ENCODE measurements at regions not wholly inside any gene's neighbourhood (a gene's known extent, or its start where the extent isn't known, plus 50 kb on each side); places are given as distances from the start of the nearest gene placed in this dataset.

DNA sequence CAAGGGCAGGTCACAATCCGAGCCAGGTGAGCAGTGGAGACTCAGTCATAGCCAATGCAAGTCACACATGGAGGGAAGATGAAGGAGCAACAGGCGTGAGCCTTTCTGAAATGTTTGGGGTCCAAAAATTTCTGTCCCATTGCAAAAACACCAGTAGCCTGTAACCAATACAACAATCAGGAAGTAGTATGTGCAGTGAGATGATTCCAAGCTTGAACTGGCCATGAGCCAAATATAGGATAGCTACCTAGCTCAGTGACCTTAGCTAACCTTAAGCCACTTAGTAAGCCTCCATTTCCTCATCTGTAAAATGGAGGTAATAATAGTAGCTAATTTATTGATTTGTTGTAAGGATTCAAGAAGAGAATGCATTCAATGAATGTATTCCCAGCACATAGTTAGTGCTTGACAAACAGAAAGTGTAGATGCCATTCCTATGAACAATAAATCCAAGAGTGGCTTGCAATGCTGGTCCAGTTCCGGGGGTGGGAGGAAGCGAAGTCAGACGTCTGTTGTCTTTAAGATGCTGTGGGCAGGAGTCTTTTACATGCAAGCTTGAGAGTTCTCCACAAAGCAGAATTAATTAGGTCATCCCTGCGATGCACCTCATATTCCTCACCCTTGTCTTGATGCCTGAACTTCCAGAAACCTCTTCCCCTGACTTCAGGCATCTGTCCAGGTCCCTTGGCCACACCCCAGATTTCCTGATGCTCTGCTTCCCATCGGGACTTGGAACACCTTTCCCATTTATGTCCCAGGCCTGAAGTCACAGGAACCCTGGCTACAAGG, 195.7 kb upstream of the UBL3 start:
- Histone ChIP-seq H2AK5ac (ENCODE audit: low read depth, low read length) (no peak overlapping the region), H3K36me3 (replicated peaks in 1 of 2; ENCODE audit: control insufficient read depth in 2 of 2, insufficient read depth in 2 of 2, low read length in 2 of 2) (no peaks in the 10 kb centered on the region), H3K14ac (ENCODE audit: low read length) (no peak overlapping the region), H3K9ac (ENCODE audit: low read depth, low read length, poor library complexity) (no peak overlapping the region), H2BK5ac (ENCODE audit: low read length) (no peak overlapping the region), H3K9me3 (replicated peaks in 1 of 2; ENCODE audit: control insufficient read depth in 2 of 2, insufficient read depth in 1 of 2, low read depth in 1 of 2, low read length in 2 of 2) (peaks cover 0 to 2% of the 10 kb centered on the region in 2 donors), H3K18ac (ENCODE audit: low read length) (no peak overlapping the region), H3K23ac (ENCODE audit: low read depth, low read length, poor library complexity) (no peak overlapping the region), H2BK12ac (ENCODE audit: low read length) (no peak overlapping the region), H3K4me1 (ENCODE audit: control insufficient read depth in 2 of 2, insufficient read depth in 1 of 2, low read depth in 1 of 2, low read length in 2 of 2) (peaks cover 0 to 2% of the 10 kb centered on the region in 2 donors), H4K91ac (ENCODE audit: low read depth, low read length, poor library complexity) (no peak overlapping the region), H3K79me1 (ENCODE audit: low read depth, low read length) (no peaks in the 10 kb centered on the region), H3K4me3 (ENCODE audit: low read length in 2 of 2) (no peak overlapping the region), H2AFZ (ENCODE audit: low read length) (no peak overlapping the region), H2BK120ac (ENCODE audit: low read depth, low read length) (no peak overlapping the region), H4K8ac (ENCODE audit: low read depth, low read length) (no peak overlapping the region), H2BK15ac (ENCODE audit: low read length) (no peak overlapping the region), H3K4me2 (ENCODE audit: insufficient read depth, low read length, poor library complexity, severe bottlenecking) (no peak overlapping the region), H3K27me3 (ENCODE audit: control insufficient read depth in 3 of 3, insufficient read depth in 3 of 3, low read depth in 1 of 3, low read length in 3 of 3) (no peaks in the 10 kb centered on the region), H3K4ac (ENCODE audit: low read length) (no peak overlapping the region), H3K27ac (replicated peaks; ENCODE audit: low read length) (no peak overlapping the region)
- DNase-seq (ENCODE audit: low spot score) = no peak
- WGBS, 2 donors (ENCODE audit: extremely low coverage in 2 of 2, insufficient read length in 2 of 2, insufficient replicate concordance in 1 of 2) = no CpG with 5 or more reads among the region's 7 CpGs

DNA sequence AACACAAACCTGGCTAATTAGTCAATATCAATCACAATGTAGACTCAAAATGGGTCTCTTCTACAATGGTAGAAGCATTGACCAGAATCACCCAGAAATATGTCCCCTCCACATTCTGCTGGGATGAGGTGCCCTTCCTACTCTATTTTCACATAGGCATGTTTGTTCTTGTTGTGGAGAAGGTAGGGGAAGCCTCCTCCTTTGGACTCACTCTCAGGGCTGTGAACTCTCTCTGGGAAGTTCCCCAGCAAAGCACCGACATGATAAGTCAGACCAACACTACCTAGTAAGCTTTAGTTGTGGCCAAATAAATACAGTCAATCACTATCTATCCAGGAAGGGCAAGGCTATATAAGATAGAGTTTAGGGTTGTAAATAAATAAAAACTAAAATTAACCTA, 194.5 kb upstream of the UBL3 start:
- Histone ChIP-seq H3K27me3 (ENCODE audit: control insufficient read depth in 3 of 3, insufficient read depth in 3 of 3, low read depth in 1 of 3, low read length in 3 of 3) (no peaks in the 10 kb centered on the region), H3K27ac (replicated peaks; ENCODE audit: low read length) (no peak overlapping the region), H3K4me3 (ENCODE audit: low read length in 2 of 2) (no peak overlapping the region), H2BK15ac (ENCODE audit: low read length) (no peak overlapping the region), H3K4me1 (ENCODE audit: control insufficient read depth in 2 of 2, insufficient read depth in 1 of 2, low read depth in 1 of 2, low read length in 2 of 2) (peaks cover 0 to 2% of the 10 kb centered on the region in 2 donors), H3K14ac (ENCODE audit: low read length) (no peak overlapping the region), H3K79me1 (ENCODE audit: low read depth, low read length) (no peaks in the 10 kb centered on the region), H2BK12ac (ENCODE audit: low read length) (no peak overlapping the region), H4K8ac (ENCODE audit: low read depth, low read length) (no peak overlapping the region), H2BK120ac (ENCODE audit: low read depth, low read length) (no peak overlapping the region), H3K4me2 (ENCODE audit: insufficient read depth, low read length, poor library complexity, severe bottlenecking) (no peak overlapping the region), H3K36me3 (replicated peaks in 1 of 2; ENCODE audit: control insufficient read depth in 2 of 2, insufficient read depth in 2 of 2, low read length in 2 of 2) (no peaks in the 10 kb centered on the region), H3K4ac (ENCODE audit: low read length) (no peak overlapping the region), H3K18ac (ENCODE audit: low read length) (no peak overlapping the region), H2AK5ac (ENCODE audit: low read depth, low read length) (no peak overlapping the region), H3K9ac (ENCODE audit: low read depth, low read length, poor library complexity) (no peak overlapping the region), H2BK5ac (ENCODE audit: low read length) (no peak overlapping the region), H2AFZ (ENCODE audit: low read length) (no peak overlapping the region), H3K23ac (ENCODE audit: low read depth, low read length, poor library complexity) (no peak overlapping the region), H4K91ac (ENCODE audit: low read depth, low read length, poor library complexity) (no peak overlapping the region), H3K9me3 (replicated peaks in 1 of 2; ENCODE audit: control insufficient read depth in 2 of 2, insufficient read depth in 1 of 2, low read depth in 1 of 2, low read length in 2 of 2) (peaks cover 0 to 2% of the 10 kb centered on the region in 2 donors)
- no CpG with 5 or more reads among the region's 1 CpG for WGBS, 2 donors (ENCODE audit: extremely low coverage in 2 of 2, insufficient read length in 2 of 2, insufficient replicate concordance in 1 of 2)
- DNase-seq (ENCODE audit: low spot score) = no peak

DNA sequence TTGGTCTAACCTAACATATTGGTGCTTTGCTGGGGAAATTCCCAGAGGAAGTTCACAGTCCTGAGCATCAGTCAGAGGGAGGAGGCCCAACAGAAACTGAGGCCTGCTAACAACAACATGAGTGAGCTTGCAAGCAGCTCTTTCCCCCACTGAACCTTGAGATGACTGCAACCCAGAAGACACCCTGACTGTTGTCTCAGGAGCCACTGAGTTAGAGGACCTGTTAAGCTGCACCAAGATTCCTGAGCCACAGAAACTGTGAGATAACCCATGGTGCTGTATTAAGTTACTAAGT, 193.2 kb upstream of the UBL3 start:
- Histone ChIP-seq H4K91ac (ENCODE audit: low read depth, low read length, poor library complexity) (no peak overlapping the region), H3K79me1 (ENCODE audit: low read depth, low read length) (no peaks in the 10 kb centered on the region), H3K4me3 (ENCODE audit: low read length in 2 of 2) (no peak overlapping the region), H3K27me3 (ENCODE audit: control insufficient read depth in 3 of 3, insufficient read depth in 3 of 3, low read depth in 1 of 3, low read length in 3 of 3) (peaks cover 0 to 4% (median 0%) of the 10 kb centered on the region in 3 experiments), H3K4me2 (ENCODE audit: insufficient read depth, low read length, poor library complexity, severe bottlenecking) (no peak overlapping the region), H3K9ac (ENCODE audit: low read depth, low read length, poor library complexity) (no peak overlapping the region), H3K18ac (ENCODE audit: low read length) (no peak overlapping the region), H3K14ac (ENCODE audit: low read length) (no peak overlapping the region), H2BK5ac (ENCODE audit: low read length) (no peak overlapping the region), H3K4me1 (ENCODE audit: control insufficient read depth in 2 of 2, insufficient read depth in 1 of 2, low read depth in 1 of 2, low read length in 2 of 2) (peaks cover 0 to 7% of the 10 kb centered on the region in 2 donors), H4K8ac (ENCODE audit: low read depth, low read length) (no peak overlapping the region), H3K27ac (replicated peaks; ENCODE audit: low read length) (no peak overlapping the region), H3K23ac (ENCODE audit: low read depth, low read length, poor library complexity) (no peak overlapping the region), H2BK120ac (ENCODE audit: low read depth, low read length) (no peak overlapping the region), H2BK12ac (ENCODE audit: low read length) (no peak overlapping the region), H3K4ac (ENCODE audit: low read length) (no peak overlapping the region), H3K36me3 (replicated peaks in 1 of 2; ENCODE audit: control insufficient read depth in 2 of 2, insufficient read depth in 2 of 2, low read length in 2 of 2) (no peaks in the 10 kb centered on the region), H3K9me3 (replicated peaks in 1 of 2; ENCODE audit: control insufficient read depth in 2 of 2, insufficient read depth in 1 of 2, low read depth in 1 of 2, low read length in 2 of 2) (peaks cover 0 to 2% of the 10 kb centered on the region in 2 donors), H2BK15ac (ENCODE audit: low read length) (no peak overlapping the region), H2AK5ac (ENCODE audit: low read depth, low read length) (no peak overlapping the region), H2AFZ (ENCODE audit: low read length) (no peak overlapping the region)
- DNase-seq (ENCODE audit: low spot score) = no peak

GRCh38 chr13:30042891-30043630, 192.6 kb upstream of the UBL3 start:
- H3K9me3 ChIP-seq (replicated peaks in 1 of 2; ENCODE audit: control insufficient read depth in 2 of 2, insufficient read depth in 1 of 2, low read depth in 1 of 2, low read length in 2 of 2) = peaks cover 0 to 2% of the 10 kb centered on the region in 2 donors
- H3K4me2 ChIP-seq (ENCODE audit: insufficient read depth, low read length, poor library complexity, severe bottlenecking) = no peak overlapping the region
- H3K27ac ChIP-seq (replicated peaks; ENCODE audit: low read length) = no peak overlapping the region
- H3K14ac ChIP-seq (ENCODE audit: low read length) = no peak overlapping the region
- H3K23ac ChIP-seq (ENCODE audit: low read depth, low read length, poor library complexity) = no peak overlapping the region
- no peak overlapping the region for H3K9ac ChIP-seq (ENCODE audit: low read depth, low read length, poor library complexity)
- no peak overlapping the region for H3K18ac ChIP-seq (ENCODE audit: low read length)
- no peak overlapping the region for H2BK15ac ChIP-seq (ENCODE audit: low read length)
- no peaks in the 10 kb centered on the region for H3K79me1 ChIP-seq (ENCODE audit: low read depth, low read length)
- DNase-seq (ENCODE audit: low spot score) = no peak
- H3K4me1 ChIP-seq (ENCODE audit: control insufficient read depth in 2 of 2, insufficient read depth in 1 of 2, low read depth in 1 of 2, low read length in 2 of 2) = peaks cover 0 to 7% of the 10 kb centered on the region in 2 donors
- H4K8ac ChIP-seq (ENCODE audit: low read depth, low read length) = no peak overlapping the region
- H3K27me3 ChIP-seq (ENCODE audit: control insufficient read depth in 3 of 3, insufficient read depth in 3 of 3, low read depth in 1 of 3, low read length in 3 of 3) = peaks cover 0 to 4% (median 0%) of the 10 kb centered on the region in 3 experiments
- no peaks in the 10 kb centered on the region for H3K36me3 ChIP-seq (replicated peaks in 1 of 2; ENCODE audit: control insufficient read depth in 2 of 2, insufficient read depth in 2 of 2, low read length in 2 of 2)
- no peak overlapping the region for H3K4me3 ChIP-seq (ENCODE audit: low read length in 2 of 2)
- H2BK12ac ChIP-seq (ENCODE audit: low read length) = no peak overlapping the region
- H3K4ac ChIP-seq (ENCODE audit: low read length) = no peak overlapping the region
- H2BK120ac ChIP-seq (ENCODE audit: low read depth, low read length) = no peak overlapping the region
- no peak overlapping the region for H2AK5ac ChIP-seq (ENCODE audit: low read depth, low read length)
- H4K91ac ChIP-seq (ENCODE audit: low read depth, low read length, poor library complexity) = no peak overlapping the region
- no CpG with 5 or more reads among the region's 5 CpGs for WGBS, 2 donors (ENCODE audit: extremely low coverage in 2 of 2, insufficient read length in 2 of 2, insufficient replicate concordance in 1 of 2)
- H2AFZ ChIP-seq (ENCODE audit: low read length) = no peak overlapping the region
- H2BK5ac ChIP-seq (ENCODE audit: low read length) = no peak overlapping the region
